Neuronal stem cell (in vitro differentiated cells): ENCODE measurements at regions not wholly inside any gene's neighbourhood (a gene's known extent, or its start where the extent isn't known, plus 50 kb on each side); places are given as distances from the start of the nearest gene placed in this dataset.
"Not testable (repeated sequence)": the region's sequence is repeated elsewhere in the genome, so short reads cannot be mapped to it uniquely, and the experiment has no call there.

Experiments used
- DNase-seq: peaks from one replicate; pipeline ENCODE4 v3.0.0-alpha.2; 2013; ENCODE audit warnings: low spot score
- H2AFZ ChIP-seq: one replicate; pipeline ENCODE4 v1.6.1; 2013; ENCODE audit warnings: mild to moderate bottlenecking, low read length, inconsistent platforms
- H2AK5ac ChIP-seq: 2 replicates; pipeline ENCODE4 v1.6.1; 2013; ENCODE audit warnings: low read depth, mild to moderate bottlenecking, inconsistent platforms, low read length, moderate library complexity, mixed read lengths
- H2BK120ac ChIP-seq: 2 replicates; pipeline ENCODE4 v1.6.1; 2013; ENCODE audit warnings: low read depth, mild to moderate bottlenecking, inconsistent platforms, low read length, moderate library complexity, mixed read lengths
- H2BK12ac ChIP-seq: one replicate; pipeline ENCODE4 v1.6.1; 2013; ENCODE audit warnings: low read length, inconsistent platforms
- H2BK15ac ChIP-seq: 2 replicates; pipeline ENCODE4 v1.6.1; 2013; ENCODE audit warnings: mild to moderate bottlenecking, low read length, inconsistent platforms, mixed read lengths
- H2BK5ac ChIP-seq: one replicate; pipeline ENCODE4 v1.6.1; 2013; ENCODE audit warnings: inconsistent platforms, mild to moderate bottlenecking, low read length, moderate library complexity
- H3K14ac ChIP-seq: one replicate; pipeline ENCODE4 v1.6.1; 2013; ENCODE audit warnings: low read length, inconsistent platforms
- H3K18ac ChIP-seq: 2 replicates; pipeline ENCODE4 v1.6.1; 2013; ENCODE audit warnings: low read length, inconsistent platforms
- H3K23ac ChIP-seq: 2 replicates; pipeline ENCODE4 v1.6.1; 2013; ENCODE audit warnings: low read depth, mild to moderate bottlenecking, mixed read lengths, low read length, inconsistent platforms; ENCODE audit not compliant: poor library complexity
- H3K27ac ChIP-seq: replicated peaks from 3 replicates; pipeline ENCODE4 v1.5.1; 2013; ENCODE audit warnings: low read length, inconsistent platforms
- H3K27me3 ChIP-seq, 3 experiments: 2 replicates each; pipeline ENCODE4 v1.6.1; 2013; ENCODE audit warnings: low read length in 3 of 3, mild to moderate bottlenecking in 2 of 3, inconsistent platforms in 1 of 3, low read depth in 1 of 3, mixed read lengths in 1 of 3, moderate library complexity in 1 of 3; ENCODE audit not compliant: control insufficient read depth in 3 of 3, insufficient read depth in 3 of 3
- H3K36me3 ChIP-seq, 2 donors: replicated peaks in 1 of 2; 2 replicates each; pipeline ENCODE4 v1.6.1; 2013; ENCODE audit warnings: low read length in 2 of 2; ENCODE audit not compliant: control insufficient read depth in 2 of 2, insufficient read depth in 2 of 2
- H3K4ac ChIP-seq: 2 replicates; pipeline ENCODE4 v1.6.1; 2013; ENCODE audit warnings: inconsistent platforms, mild to moderate bottlenecking, low read length, moderate library complexity
- H3K4me1 ChIP-seq, 2 donors: 1 replicate in 1 of 2; 2 replicates in 1 of 2; pipeline ENCODE4 v1.6.1; 2013; ENCODE audit warnings: low read length in 2 of 2, low read depth in 1 of 2; ENCODE audit not compliant: control insufficient read depth in 2 of 2, insufficient read depth in 1 of 2
- H3K4me2 ChIP-seq: one replicate; pipeline ENCODE4 v1.6.1; 2013; ENCODE audit warnings: mild to moderate bottlenecking, low read length, inconsistent platforms; ENCODE audit not compliant: insufficient read depth, poor library complexity, severe bottlenecking
- H3K4me3 ChIP-seq, 2 donors: 2 replicates each; pipeline ENCODE4 v1.5.1; 2013; ENCODE audit warnings: low read length in 2 of 2, mild to moderate bottlenecking in 2 of 2, inconsistent platforms in 1 of 2, moderate library complexity in 1 of 2
- H3K79me1 ChIP-seq: one replicate; pipeline ENCODE4 v1.6.1; 2013; ENCODE audit warnings: low read depth, mild to moderate bottlenecking, inconsistent platforms, low read length, moderate library complexity
- H3K9ac ChIP-seq: one replicate; pipeline ENCODE4 v1.6.1; 2013; ENCODE audit warnings: mild to moderate bottlenecking, low read depth, low read length, inconsistent platforms; ENCODE audit not compliant: poor library complexity
- H3K9me3 ChIP-seq, 2 donors: replicated peaks in 1 of 2; 2 replicates each; pipeline versions ENCODE3 to v1.6.1; 2013; ENCODE audit warnings: low read length in 2 of 2, mild to moderate bottlenecking in 2 of 2, inconsistent platforms in 1 of 2, low read depth in 1 of 2, mixed read lengths in 1 of 2, moderate library complexity in 1 of 2; ENCODE audit not compliant: control insufficient read depth in 2 of 2, insufficient read depth in 1 of 2
- H4K8ac ChIP-seq: one replicate; pipeline ENCODE4 v1.6.1; 2013; ENCODE audit warnings: low read depth, mild to moderate bottlenecking, inconsistent platforms, low read length, moderate library complexity
- H4K91ac ChIP-seq: one replicate; pipeline ENCODE4 v1.6.1; 2013; ENCODE audit warnings: low read length, low read depth, mild to moderate bottlenecking, inconsistent platforms; ENCODE audit not compliant: poor library complexity
- WGBS, 2 donors: extraction: QIAGEN DNeasy Blood & Tissue Kit; methylation state at CpG; one replicate each; pipeline ENCODE4 v1.1.7; 2013; ENCODE audit warnings: missing lambda C conversion rate in 2 of 2, mixed read lengths in 1 of 2; ENCODE audit not compliant: insufficient read length in 2 of 2, insufficient replicate concordance in 1 of 2; ENCODE audit errors: extremely low coverage in 2 of 2; 5-methylcytosine and 5-hydroxymethylcytosine counted together

DNA sequence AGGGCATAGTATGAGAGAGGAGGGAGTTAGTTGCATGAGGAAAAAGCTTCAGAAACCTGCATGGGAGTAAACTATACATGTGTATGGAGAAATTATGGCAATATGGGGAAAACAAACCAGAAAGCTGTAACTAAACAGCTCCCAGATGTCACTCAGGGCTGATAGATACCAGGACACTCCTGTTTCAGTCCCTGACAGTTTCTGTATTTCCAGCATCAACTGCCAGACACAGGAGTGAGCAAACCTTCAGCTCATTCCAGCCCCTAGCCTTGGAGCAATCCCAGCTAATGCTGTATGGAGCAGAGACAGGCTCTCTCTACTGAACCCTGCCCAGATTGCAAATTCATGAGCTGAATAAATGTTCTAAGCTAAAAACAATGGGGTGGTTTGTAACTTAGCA is 382.9 kb upstream of the MAGEB18 start:
- H3K79me1 ChIP-seq = no peaks in the 10 kb centered on the region
- no peak overlapping the region for H3K23ac ChIP-seq
- no peak overlapping the region for H2AFZ ChIP-seq
- H3K9ac ChIP-seq = no peak overlapping the region
- H3K4me1 ChIP-seq = no peaks in the 10 kb centered on the region
- no peak overlapping the region for H3K4me2 ChIP-seq
- no peak overlapping the region for H4K8ac ChIP-seq
- H2BK120ac ChIP-seq = no peak overlapping the region
- H3K4ac ChIP-seq = no peak overlapping the region
- no peak overlapping the region for H3K18ac ChIP-seq
- H2BK12ac ChIP-seq = no peak overlapping the region
- H4K91ac ChIP-seq = no peak overlapping the region
- H3K36me3 ChIP-seq = no peaks in the 10 kb centered on the region
- no peak for DNase-seq
- H2BK5ac ChIP-seq = no peak overlapping the region
- no peak overlapping the region for H2AK5ac ChIP-seq
- H2BK15ac ChIP-seq = no peak overlapping the region
- H3K27ac ChIP-seq = no peak overlapping the region
- no peak overlapping the region for H3K4me3 ChIP-seq
- H3K27me3 ChIP-seq = no peaks in the 10 kb centered on the region
- no peaks in the 10 kb centered on the region for H3K9me3 ChIP-seq
- no peak overlapping the region for H3K14ac ChIP-seq

DNA sequence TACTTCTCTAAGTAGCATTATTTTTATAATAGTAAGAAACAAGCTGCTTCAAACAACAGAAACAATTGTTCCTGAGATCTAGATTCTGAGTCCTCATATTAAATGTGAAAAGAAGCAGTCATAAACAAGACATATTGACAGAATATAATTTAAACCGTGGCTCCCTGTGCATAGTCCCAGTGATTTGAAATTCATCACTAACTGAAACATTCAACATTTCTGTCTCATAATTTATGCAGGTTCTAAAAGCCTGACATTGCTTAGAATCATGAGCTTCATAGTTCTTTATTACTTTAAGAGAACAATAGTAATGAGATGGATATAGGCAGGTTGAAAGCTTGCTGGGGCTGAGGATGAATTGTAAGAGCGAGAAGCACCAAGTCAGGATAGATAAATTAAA is 375.5 kb upstream of the MAGEB18 start:
- Histone ChIP-seq H3K79me1 (no peaks in the 10 kb centered on the region), H3K4me3 (no peak overlapping the region), H3K4ac (no peak overlapping the region), H3K36me3 (no peaks in the 10 kb centered on the region), H4K8ac (no peak overlapping the region), H3K4me2 (no peak overlapping the region), H2AFZ (no peak overlapping the region), H2AK5ac (no peak overlapping the region), H3K27me3 (no peaks in the 10 kb centered on the region), H3K4me1 (no peaks in the 10 kb centered on the region), H3K18ac (no peak overlapping the region), H3K9me3 (no peaks in the 10 kb centered on the region), H2BK5ac (no peak overlapping the region), H3K27ac (no peak overlapping the region), H4K91ac (no peak overlapping the region), H2BK12ac (no peak overlapping the region), H2BK15ac (no peak overlapping the region), H3K9ac (no peak overlapping the region), H3K23ac (no peak overlapping the region), H3K14ac (no peak overlapping the region), H2BK120ac (no peak overlapping the region)
- WGBS, 2 donors = no CpG with 5 or more reads among the region's 2 CpGs
- no peak for DNase-seq

DNA sequence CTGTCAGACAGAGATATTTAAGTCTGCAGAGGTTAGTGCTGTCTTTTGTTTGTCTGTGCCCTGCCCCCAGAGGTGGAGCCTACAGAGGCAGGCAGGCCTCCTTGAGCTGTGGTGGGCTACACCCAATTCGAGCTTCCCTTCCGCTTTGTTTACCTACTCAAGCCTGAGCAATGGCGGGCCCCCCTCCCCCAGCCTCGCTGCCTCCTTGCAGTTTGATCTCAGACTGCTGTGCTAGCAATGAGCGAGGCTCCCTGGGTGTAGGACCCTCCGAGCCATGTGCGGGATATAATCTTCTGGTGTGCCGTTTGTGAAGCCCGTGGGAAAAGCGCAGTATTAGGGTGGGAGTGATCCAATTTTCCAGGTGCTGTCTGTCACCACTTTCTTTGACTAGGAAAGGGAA is 366.3 kb upstream of the MAGEB18 start:
- not testable (repeated sequence) for H4K91ac ChIP-seq, DNase-seq, H3K4me3 ChIP-seq, H2AK5ac ChIP-seq, H3K36me3 ChIP-seq, H3K4me2 ChIP-seq, H2BK15ac ChIP-seq, H3K18ac ChIP-seq, H2BK12ac ChIP-seq, H3K9ac ChIP-seq, H3K14ac ChIP-seq, H3K23ac ChIP-seq, H2BK5ac ChIP-seq, H3K27ac ChIP-seq, H3K4me1 ChIP-seq, H3K9me3 ChIP-seq, H3K4ac ChIP-seq, H2AFZ ChIP-seq, H3K79me1 ChIP-seq, H4K8ac ChIP-seq, H2BK120ac ChIP-seq, H3K27me3 ChIP-seq
- no CpG with 5 or more reads among the region's 10 CpGs for WGBS, 2 donors

DNA sequence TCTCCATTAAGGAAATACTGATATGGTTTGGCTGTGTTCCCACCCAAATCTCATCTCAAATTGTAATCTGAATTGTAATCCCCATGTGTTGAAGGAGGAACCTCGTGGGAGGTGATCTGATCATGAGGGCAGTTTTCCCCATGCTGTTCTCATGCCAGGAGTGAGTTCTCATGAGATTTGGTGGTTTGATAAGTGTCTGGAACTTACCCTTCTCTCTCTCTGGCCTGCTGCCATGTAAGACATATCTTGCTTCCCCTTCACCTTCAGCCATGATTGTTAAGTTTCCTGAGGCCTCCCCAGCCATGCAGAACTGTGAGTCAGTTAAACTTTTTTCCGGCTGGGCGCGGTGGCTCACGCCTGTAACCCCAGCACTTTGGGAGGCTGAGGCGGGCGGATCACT is 340.3 kb upstream of the MAGEB18 start:
- not testable (repeated sequence) for H3K23ac ChIP-seq, H2AK5ac ChIP-seq, H3K9ac ChIP-seq, H3K18ac ChIP-seq, H2BK5ac ChIP-seq, H4K91ac ChIP-seq, H2BK120ac ChIP-seq, H2AFZ ChIP-seq, H3K27ac ChIP-seq, H3K4ac ChIP-seq, H4K8ac ChIP-seq, H2BK15ac ChIP-seq, H3K14ac ChIP-seq, H2BK12ac ChIP-seq, DNase-seq, H3K27me3 ChIP-seq, H3K79me1 ChIP-seq, H3K4me1 ChIP-seq, H3K9me3 ChIP-seq, H3K4me3 ChIP-seq, H3K4me2 ChIP-seq, H3K36me3 ChIP-seq
- WGBS, 2 donors = no CpG with 5 or more reads among the region's 7 CpGs
